Neural cell (in vitro differentiated cells): ENCODE measurements at regions not wholly inside any gene's neighbourhood (a gene's known extent, or its start where the extent isn't known, plus 50 kb on each side); places are given as distances from the start of the nearest gene placed in this dataset.

Experiments
- H2AFZ ChIP-seq: fragments of 200-600, 300-800 bp; sonication (generic), shearing (Covaris generic); 2 replicates; pipeline ENCODE4 v1.6.0; 2014; ENCODE audit warnings: low read depth, mild to moderate bottlenecking, antibody characterized with exemption, low read length, moderate library complexity
- H3F3A ChIP-seq: fragments of 200-600 bp; shearing (Covaris generic); 2 replicates; pipeline ENCODE4 v1.6.1; 2016; ENCODE audit warnings: mild to moderate bottlenecking, moderate library complexity, mixed read lengths, antibody characterized with exemption, low read length; ENCODE audit not compliant: insufficient read depth, poor library complexity, severe bottlenecking
- H3K27ac ChIP-seq: fragments of 200-600, 300-800 bp; sonication (generic), shearing (Covaris generic); 2 replicates; pipeline ENCODE4 v1.5.1; 2014; ENCODE audit warnings: mild to moderate bottlenecking, low read length, moderate library complexity
- H3K27me3 ChIP-seq: fragments of 300-800, 200-600 bp; sonication (generic), shearing (Covaris generic); 2 replicates; pipeline ENCODE4 v1.6.0; 2014; ENCODE audit warnings: mild to moderate bottlenecking, low read depth, low read length, moderate library complexity; ENCODE audit not compliant: insufficient read depth
- H3K36me3 ChIP-seq: fragments of 300-800, 200-600 bp; sonication (generic), shearing (Covaris generic); 2 replicates; pipeline ENCODE4 v1.5.1; 2014; ENCODE audit warnings: mild to moderate bottlenecking, antibody characterized with exemption, low read length, moderate library complexity; ENCODE audit not compliant: insufficient read depth
- H3K4me2 ChIP-seq: fragments of 300-800, 200-600 bp; sonication (generic), shearing (Covaris generic); 2 replicates; pipeline ENCODE4 v1.6.0; 2014; ENCODE audit warnings: mild to moderate bottlenecking, low read length
- H3K4me3 ChIP-seq: fragments of 300-800, 200-600 bp; sonication (generic), shearing (Covaris generic); 2 replicates; pipeline ENCODE4 v1.5.1; 2014; ENCODE audit warnings: mild to moderate bottlenecking, low read length, moderate library complexity
- H3K79me2 ChIP-seq: fragments of 200-600 bp; shearing (Covaris generic); replicated peaks from 2 replicates; pipeline ENCODE4 v1.6.0; 2014; ENCODE audit warnings: mild to moderate bottlenecking, low read length, moderate library complexity; ENCODE audit not compliant: insufficient read depth
- H3K9ac ChIP-seq: fragments of 300-800, 200-600 bp; sonication (generic), shearing (Covaris generic); 2 replicates; pipeline ENCODE4 v1.6.1; 2016; ENCODE audit warnings: mild to moderate bottlenecking, low read length, mixed read lengths
- H3K9me2 ChIP-seq: fragments of 200-600 bp; shearing (Covaris generic); 2 replicates; pipeline ENCODE4 v1.6.1; 2016; ENCODE audit warnings: mild to moderate bottlenecking, low read length, mixed read lengths; ENCODE audit not compliant: insufficient read depth
- H3K9me3 ChIP-seq: fragments of 200-600, 300-800 bp; sonication (generic), shearing (Covaris generic); 2 replicates; pipeline ENCODE4 v1.6.1; 2016; ENCODE audit warnings: mild to moderate bottlenecking, mixed run types, low read length, moderate library complexity, mixed read lengths
- H4K20me1 ChIP-seq: fragments of 200-600 bp; shearing (Covaris generic); 2 replicates; pipeline ENCODE4 v1.6.1; 2016; ENCODE audit warnings: mild to moderate bottlenecking, mixed run types; ENCODE audit not compliant: insufficient read depth
- EP300 ChIP-seq: fragments of 450-650 bp; conservative IDR thresholded peaks from 2 replicates; pipeline ENCODE4 v1.6.1; 2014; ENCODE audit warnings: antibody characterized with exemption, mild to moderate bottlenecking, moderate library complexity; ENCODE audit not compliant: poor library complexity, severe bottlenecking
- EZH2 ChIP-seq: fragments of 200-600, 300-800 bp; shearing (Covaris generic), sonication (generic); IDR thresholded peaks from 2 replicates; pipeline ENCODE4 v1.6.1; 2014; ENCODE audit warnings: antibody characterized with exemption, low read length, borderline replicate concordance, mild to moderate bottlenecking; ENCODE audit not compliant: insufficient read depth, poor library complexity, severe bottlenecking
- MXI1 ChIP-seq: fragments of 450-650 bp; conservative IDR thresholded peaks from 2 replicates; pipeline ENCODE4 v1.6.1; 2014; ENCODE audit warnings: antibody characterized with exemption, mild to moderate bottlenecking; ENCODE audit not compliant: poor library complexity, severe bottlenecking
- POLR2AphosphoS5 ChIP-seq: IDR thresholded peaks from 2 replicates; pipeline ENCODE4 v1.6.1; 2012
- RAD21 ChIP-seq: fragments of 450-650 bp; conservative IDR thresholded peaks from 2 replicates; pipeline ENCODE4 v1.6.1; 2014; ENCODE audit warnings: antibody characterized with exemption, mild to moderate bottlenecking, moderate library complexity
- SMC3 ChIP-seq: fragments of 450-650 bp; conservative IDR thresholded peaks from 2 replicates; pipeline ENCODE4 v1.6.1; 2014; ENCODE audit warnings: antibody characterized with exemption, mild to moderate bottlenecking, moderate library complexity; ENCODE audit not compliant: poor library complexity
- TAF1 ChIP-seq: IDR thresholded peaks from 2 replicates; pipeline ENCODE4 v1.6.1; 2012; ENCODE audit warnings: low read depth
- TF ChIP-seq, protein P1 (sequence below): fragments of 450-650 bp; IDR thresholded peaks from 2 replicates; pipeline ENCODE4 v1.5.1; 2014; ENCODE audit warnings: antibody characterized with exemption, mild to moderate bottlenecking, moderate library complexity; ENCODE audit not compliant: poor library complexity, severe bottlenecking
- TF ChIP-seq, protein P2 (sequence below): IDR thresholded peaks from 2 replicates; pipeline ENCODE4 v1.6.1; 2012; ENCODE audit warnings: borderline replicate concordance

DNA sequence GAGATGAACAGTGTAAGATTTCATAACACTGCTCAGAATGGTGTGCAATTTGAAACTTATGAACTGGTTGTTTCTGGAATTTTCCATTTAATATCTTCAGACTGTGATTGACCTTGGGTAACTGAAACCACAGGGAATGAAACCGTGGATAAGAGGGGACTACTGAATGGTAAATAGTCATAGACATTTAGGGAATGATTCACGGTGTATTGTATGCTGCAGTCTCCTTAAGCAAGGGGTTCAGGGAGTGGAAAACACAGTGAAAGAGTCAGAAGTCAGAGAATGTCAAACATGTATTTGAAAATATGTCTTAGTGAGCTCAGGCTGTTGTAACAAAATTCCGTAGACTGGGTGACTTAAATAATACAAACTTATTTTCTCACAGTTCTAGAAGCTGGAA is 398.2 kb upstream of the DIPK2B start:
- Histone ChIP-seq H3K36me3 (no peaks in the 10 kb centered on the region), H3K27me3 (no peaks in the 10 kb centered on the region), H3K4me2 (no peak overlapping the region), H2AFZ (no peak overlapping the region), H3K79me2 (no peaks in the 10 kb centered on the region), H3K4me3 (no peak overlapping the region), H4K20me1 (no peaks in the 10 kb centered on the region), H3K27ac (no peak overlapping the region), H3F3A (no peaks in the 10 kb centered on the region), H3K9ac (no peak overlapping the region), H3K9me3 (no peaks in the 10 kb centered on the region), H3K9me2 (no peaks in the 10 kb centered on the region)
- no peak for TF ChIP-seq POLR2AphosphoS5
- TF ChIP-seq MXI1 = no peak
- no peak for TF ChIP-seq EP300

DNA sequence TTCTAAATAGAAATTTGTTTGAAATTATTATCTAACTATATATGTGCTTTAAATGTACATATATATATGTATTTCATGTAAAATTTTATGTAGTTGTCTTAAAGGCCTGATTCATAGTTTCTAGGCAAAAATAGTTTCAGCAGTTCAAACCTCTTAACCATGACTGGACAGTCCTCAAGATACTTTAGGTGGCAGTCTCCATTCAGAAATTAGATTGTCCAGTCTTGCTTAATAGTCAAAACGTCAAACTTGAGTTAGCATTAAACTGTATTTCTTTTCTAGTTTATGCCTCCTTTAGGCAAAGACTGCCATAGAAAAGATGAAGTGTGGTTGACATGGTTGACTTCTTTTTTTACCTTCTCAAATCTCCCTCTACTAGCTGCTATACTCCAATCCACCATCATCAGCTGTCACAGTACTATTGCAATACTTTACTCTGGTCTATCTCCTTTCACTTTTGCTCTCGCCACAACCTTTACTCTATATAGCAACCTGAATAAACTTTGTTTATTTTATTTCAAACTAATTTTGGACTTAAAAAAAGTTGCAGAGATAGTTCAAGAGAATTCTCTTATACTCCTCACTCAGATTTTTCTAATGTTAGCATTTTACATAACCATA is 395.6 kb upstream of the DIPK2B start:
- Histone ChIP-seq H3K27me3 (no peaks in the 10 kb centered on the region), H2AFZ (no peak overlapping the region)
- TF ChIP-seq, protein P1, sequence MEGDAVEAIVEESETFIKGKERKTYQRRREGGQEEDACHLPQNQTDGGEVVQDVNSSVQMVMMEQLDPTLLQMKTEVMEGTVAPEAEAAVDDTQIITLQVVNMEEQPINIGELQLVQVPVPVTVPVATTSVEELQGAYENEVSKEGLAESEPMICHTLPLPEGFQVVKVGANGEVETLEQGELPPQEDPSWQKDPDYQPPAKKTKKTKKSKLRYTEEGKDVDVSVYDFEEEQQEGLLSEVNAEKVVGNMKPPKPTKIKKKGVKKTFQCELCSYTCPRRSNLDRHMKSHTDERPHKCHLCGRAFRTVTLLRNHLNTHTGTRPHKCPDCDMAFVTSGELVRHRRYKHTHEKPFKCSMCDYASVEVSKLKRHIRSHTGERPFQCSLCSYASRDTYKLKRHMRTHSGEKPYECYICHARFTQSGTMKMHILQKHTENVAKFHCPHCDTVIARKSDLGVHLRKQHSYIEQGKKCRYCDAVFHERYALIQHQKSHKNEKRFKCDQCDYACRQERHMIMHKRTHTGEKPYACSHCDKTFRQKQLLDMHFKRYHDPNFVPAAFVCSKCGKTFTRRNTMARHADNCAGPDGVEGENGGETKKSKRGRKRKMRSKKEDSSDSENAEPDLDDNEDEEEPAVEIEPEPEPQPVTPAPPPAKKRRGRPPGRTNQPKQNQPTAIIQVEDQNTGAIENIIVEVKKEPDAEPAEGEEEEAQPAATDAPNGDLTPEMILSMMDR = no peak
- TF ChIP-seq, protein P2, sequence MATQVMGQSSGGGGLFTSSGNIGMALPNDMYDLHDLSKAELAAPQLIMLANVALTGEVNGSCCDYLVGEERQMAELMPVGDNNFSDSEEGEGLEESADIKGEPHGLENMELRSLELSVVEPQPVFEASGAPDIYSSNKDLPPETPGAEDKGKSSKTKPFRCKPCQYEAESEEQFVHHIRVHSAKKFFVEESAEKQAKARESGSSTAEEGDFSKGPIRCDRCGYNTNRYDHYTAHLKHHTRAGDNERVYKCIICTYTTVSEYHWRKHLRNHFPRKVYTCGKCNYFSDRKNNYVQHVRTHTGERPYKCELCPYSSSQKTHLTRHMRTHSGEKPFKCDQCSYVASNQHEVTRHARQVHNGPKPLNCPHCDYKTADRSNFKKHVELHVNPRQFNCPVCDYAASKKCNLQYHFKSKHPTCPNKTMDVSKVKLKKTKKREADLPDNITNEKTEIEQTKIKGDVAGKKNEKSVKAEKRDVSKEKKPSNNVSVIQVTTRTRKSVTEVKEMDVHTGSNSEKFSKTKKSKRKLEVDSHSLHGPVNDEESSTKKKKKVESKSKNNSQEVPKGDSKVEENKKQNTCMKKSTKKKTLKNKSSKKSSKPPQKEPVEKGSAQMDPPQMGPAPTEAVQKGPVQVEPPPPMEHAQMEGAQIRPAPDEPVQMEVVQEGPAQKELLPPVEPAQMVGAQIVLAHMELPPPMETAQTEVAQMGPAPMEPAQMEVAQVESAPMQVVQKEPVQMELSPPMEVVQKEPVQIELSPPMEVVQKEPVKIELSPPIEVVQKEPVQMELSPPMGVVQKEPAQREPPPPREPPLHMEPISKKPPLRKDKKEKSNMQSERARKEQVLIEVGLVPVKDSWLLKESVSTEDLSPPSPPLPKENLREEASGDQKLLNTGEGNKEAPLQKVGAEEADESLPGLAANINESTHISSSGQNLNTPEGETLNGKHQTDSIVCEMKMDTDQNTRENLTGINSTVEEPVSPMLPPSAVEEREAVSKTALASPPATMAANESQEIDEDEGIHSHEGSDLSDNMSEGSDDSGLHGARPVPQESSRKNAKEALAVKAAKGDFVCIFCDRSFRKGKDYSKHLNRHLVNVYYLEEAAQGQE = no peak
- no peak for TF ChIP-seq SMC3
- TF ChIP-seq MXI1 = no peak
- no peak for TF ChIP-seq POLR2AphosphoS5
- TF ChIP-seq EZH2 = no peak
- no peak for TF ChIP-seq EP300

DNA sequence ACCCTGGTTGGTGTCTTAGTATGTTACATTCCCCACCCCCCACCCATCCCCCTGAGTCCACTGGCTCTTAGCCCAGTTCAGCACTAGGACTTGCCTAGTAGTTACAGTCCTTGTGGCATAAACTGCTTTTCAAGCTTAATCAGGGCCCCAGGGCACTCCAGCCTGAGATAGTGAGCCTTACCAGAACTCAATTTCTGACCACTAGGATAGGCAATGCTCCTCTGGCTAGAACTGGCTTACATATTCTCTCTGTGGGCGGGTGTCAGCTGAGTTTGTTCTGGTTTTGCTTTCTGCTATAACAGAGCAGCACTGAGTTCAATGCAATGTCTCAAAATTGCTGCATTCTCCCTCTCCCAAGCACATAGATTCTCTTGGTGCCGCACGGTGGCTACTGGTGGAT is 391.4 kb upstream of the DIPK2B start:
- Histone ChIP-seq H3K36me3 (no peaks in the 10 kb centered on the region), H3K27ac (no peak overlapping the region), H3K9me2 (no peaks in the 10 kb centered on the region), H3K4me2 (no peak overlapping the region), H4K20me1 (no peaks in the 10 kb centered on the region), H3F3A (no peaks in the 10 kb centered on the region), H3K79me2 (no peaks in the 10 kb centered on the region), H3K4me3 (no peak overlapping the region), H3K9me3 (no peaks in the 10 kb centered on the region), H3K27me3 (no peaks in the 10 kb centered on the region), H3K9ac (no peak overlapping the region), H2AFZ (no peak overlapping the region)
- no peak for TF ChIP-seq SMC3
- no peak for TF ChIP-seq RAD21
- TF ChIP-seq MXI1 = no peak
- no peak for TF ChIP-seq TAF1
- no peak for TF ChIP-seq EP300
- no peak for TF ChIP-seq EZH2
- TF ChIP-seq, protein P2 = no peak
- TF ChIP-seq, protein P1 = no peak
- TF ChIP-seq POLR2AphosphoS5 = no peak

More for the DNA sequence above, 395.6 kb upstream of the DIPK2B start:
- Histone ChIP-seq H3K27ac (no peak overlapping the region), H4K20me1 (no peaks in the 10 kb centered on the region), H3K36me3 (no peaks in the 10 kb centered on the region), H3K4me2 (no peak overlapping the region), H3F3A (no peaks in the 10 kb centered on the region), H3K9me2 (no peaks in the 10 kb centered on the region), H3K4me3 (no peak overlapping the region), H3K9me3 (no peaks in the 10 kb centered on the region), H3K79me2 (no peaks in the 10 kb centered on the region), H3K9ac (no peak overlapping the region)
